Mesothelial cell of epicardium (in vitro differentiated cells): ENCODE measurements at regions not wholly inside any gene's neighbourhood (a gene's known extent, or its start where the extent isn't known, plus 50 kb on each side); places are given as distances from the start of the nearest gene placed in this dataset.

Source experiments
- DNase-seq, 2 experiments: peaks; one replicate each; pipeline ENCODE4 v3.0.0; 2021; ENCODE audit warnings: low spot score in 2 of 2; ENCODE audit not compliant: unreplicated experiment in 2 of 2
- H3K27ac Mint-ChIP-seq: 2 replicates; pipeline ENCODE4 v1.8.0; 2021; ENCODE audit warnings: mixed read lengths
- H3K27me3 Mint-ChIP-seq: 2 replicates; pipeline ENCODE4 v1.8.0; 2021; ENCODE audit warnings: low read depth, mixed read lengths
- H3K36me3 Mint-ChIP-seq: 2 replicates; pipeline ENCODE4 v1.8.0; 2021; ENCODE audit warnings: mixed read lengths
- H3K4me1 Mint-ChIP-seq: 2 replicates; pipeline ENCODE4 v1.8.0; 2021; ENCODE audit warnings: mixed read lengths
- H3K4me3 Mint-ChIP-seq: 2 replicates; pipeline ENCODE4 v1.8.0; 2021; ENCODE audit warnings: mild to moderate bottlenecking, moderate library complexity, mixed read lengths
- H3K9me3 Mint-ChIP-seq: 2 replicates; pipeline ENCODE4 v1.8.0; 2021; ENCODE audit warnings: mixed read lengths
- TF ChIP-seq, protein P1 (sequence below): fragments of 200-600 bp; sonication (generic); IDR thresholded peaks from one replicate; pipeline ENCODE4 v1.5.0; 2021; ENCODE audit warnings: antibody characterized with exemption; ENCODE audit not compliant: unreplicated experiment

DNA sequence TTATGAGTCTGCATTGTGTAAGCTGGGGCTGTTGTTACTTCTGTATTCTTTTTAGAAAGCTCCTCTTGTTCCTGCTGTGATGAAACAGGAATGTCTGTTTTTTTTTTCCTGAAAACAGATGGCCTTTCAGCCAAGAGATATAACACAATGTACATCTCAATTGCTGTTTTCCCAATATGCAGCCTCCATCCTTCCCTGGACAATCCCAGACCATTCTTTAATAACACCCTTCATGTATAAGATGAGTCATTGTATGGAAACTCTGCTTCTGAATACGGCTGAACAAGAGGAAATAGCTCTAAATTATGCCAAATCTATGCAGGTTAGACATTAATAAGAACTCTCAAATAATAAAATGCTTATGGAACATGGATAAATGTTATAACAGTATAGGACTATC, 60.2 kb upstream of the LRRC4C start:
- Mint-ChIP-seq H3K9me3 (no peaks in the 10 kb centered on the region), H3K4me1 (peaks cover 28% of the 10 kb centered on the region), H3K36me3 (no peaks in the 10 kb centered on the region), H3K4me3 (no peak overlapping the region), H3K27me3 (no peaks in the 10 kb centered on the region), H3K27ac (no peak overlapping the region)
- TF ChIP-seq, protein P1, sequence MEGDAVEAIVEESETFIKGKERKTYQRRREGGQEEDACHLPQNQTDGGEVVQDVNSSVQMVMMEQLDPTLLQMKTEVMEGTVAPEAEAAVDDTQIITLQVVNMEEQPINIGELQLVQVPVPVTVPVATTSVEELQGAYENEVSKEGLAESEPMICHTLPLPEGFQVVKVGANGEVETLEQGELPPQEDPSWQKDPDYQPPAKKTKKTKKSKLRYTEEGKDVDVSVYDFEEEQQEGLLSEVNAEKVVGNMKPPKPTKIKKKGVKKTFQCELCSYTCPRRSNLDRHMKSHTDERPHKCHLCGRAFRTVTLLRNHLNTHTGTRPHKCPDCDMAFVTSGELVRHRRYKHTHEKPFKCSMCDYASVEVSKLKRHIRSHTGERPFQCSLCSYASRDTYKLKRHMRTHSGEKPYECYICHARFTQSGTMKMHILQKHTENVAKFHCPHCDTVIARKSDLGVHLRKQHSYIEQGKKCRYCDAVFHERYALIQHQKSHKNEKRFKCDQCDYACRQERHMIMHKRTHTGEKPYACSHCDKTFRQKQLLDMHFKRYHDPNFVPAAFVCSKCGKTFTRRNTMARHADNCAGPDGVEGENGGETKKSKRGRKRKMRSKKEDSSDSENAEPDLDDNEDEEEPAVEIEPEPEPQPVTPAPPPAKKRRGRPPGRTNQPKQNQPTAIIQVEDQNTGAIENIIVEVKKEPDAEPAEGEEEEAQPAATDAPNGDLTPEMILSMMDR, result no peak
- DNase-seq, result no peak

DNA sequence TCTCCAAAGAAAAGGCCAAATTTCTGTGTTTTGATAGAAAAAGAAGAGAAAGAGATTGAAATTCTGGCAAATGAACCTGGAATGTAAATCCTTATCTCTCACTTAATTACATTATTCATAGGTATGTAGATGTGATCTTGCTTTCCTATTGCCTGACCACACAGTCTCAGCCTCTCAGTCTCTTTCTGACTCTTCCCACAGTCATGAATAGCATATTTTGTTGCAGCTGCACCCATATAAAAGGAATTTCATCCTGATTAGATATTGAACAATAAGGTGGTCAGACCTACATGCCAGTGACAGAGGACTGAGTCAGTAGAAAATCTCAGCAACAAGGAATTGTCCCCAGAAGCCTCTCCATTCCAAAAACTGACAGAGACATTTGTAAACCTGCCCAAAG, 62.9 kb upstream of the LRRC4C start:
- Mint-ChIP-seq H3K27ac (peak overlapping the region; percentile 93), H3K9me3 (no peaks in the 10 kb centered on the region), H3K27me3 (no peaks in the 10 kb centered on the region), H3K4me3 (no peak overlapping the region), H3K4me1 (peaks cover 28% of the 10 kb centered on the region), H3K36me3 (no peaks in the 10 kb centered on the region)
- no peak for DNase-seq
- TF ChIP-seq, protein P1, result no peak

DNA sequence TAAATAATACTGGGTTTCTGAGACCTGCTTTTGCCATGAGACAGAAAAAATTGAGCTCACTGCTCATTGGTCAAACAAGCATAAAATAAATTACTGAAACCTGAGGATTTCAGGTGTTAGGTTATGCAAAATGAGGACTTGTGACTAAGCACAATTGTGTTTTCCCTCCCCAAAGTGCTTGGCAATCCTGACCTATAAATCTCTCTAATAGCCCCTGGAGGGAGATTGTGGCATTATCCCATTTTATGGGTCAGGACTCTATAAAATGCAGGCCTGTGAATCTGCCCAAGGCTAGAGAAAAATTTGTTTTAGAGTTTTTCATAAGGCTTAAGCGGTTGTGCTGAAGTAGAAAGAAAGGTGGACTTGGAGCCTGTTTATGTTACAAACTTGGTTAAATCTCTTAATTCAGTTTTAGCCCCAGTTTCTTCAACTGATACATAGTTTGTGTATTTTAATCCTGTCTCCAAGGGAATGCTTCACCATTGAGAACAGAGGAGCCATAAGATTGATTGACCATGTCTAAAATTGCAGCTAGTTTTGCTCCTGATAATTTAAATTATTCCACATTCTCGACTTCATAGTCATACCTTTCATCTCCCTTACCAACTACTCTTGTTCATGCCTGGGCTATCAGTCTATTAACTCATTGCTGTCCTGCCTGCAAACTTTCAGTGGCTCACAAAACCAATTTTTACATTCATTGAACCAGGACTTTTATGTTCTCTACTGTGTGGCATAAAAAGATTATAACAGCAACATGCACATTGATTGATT, 63.6 kb upstream of the LRRC4C start:
- no peaks in the 10 kb centered on the region for H3K36me3 Mint-ChIP-seq
- no peak for DNase-seq
- no peak overlapping the region for H3K4me3 Mint-ChIP-seq
- H3K27me3 Mint-ChIP-seq, result no peaks in the 10 kb centered on the region
- H3K4me1 Mint-ChIP-seq, result peaks cover 28% of the 10 kb centered on the region
- peak overlapping the region; percentile 91 for H3K27ac Mint-ChIP-seq
- H3K9me3 Mint-ChIP-seq, result no peaks in the 10 kb centered on the region
- TF ChIP-seq, protein P1, result no peak

DNA sequence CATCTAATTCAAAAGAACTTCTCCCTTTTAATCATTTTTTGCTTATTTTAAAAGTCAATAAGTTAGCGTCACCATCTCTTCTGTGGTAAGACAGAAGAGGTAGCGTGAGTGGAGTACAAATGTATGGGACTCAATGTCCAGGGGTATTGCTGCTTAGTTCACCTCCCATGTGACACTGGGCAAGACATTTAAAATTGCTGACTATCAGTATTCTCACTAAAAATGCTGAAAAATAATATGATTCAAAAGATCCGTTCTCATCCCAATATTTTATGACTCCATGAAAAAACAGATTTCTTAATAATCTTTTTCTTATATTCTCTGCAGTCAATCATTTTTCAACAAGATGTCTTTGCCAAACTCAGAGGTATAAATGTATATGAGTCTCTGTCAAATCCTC, 68.1 kb upstream of the LRRC4C start:
- Mint-ChIP-seq H3K9me3 (peaks cover 9% of the 10 kb centered on the region), H3K36me3 (no peaks in the 10 kb centered on the region), H3K27ac (no peak overlapping the region), H3K4me1 (peaks cover 15% of the 10 kb centered on the region), H3K4me3 (no peak overlapping the region), H3K27me3 (no peaks in the 10 kb centered on the region)
- no peak for DNase-seq
- TF ChIP-seq, protein P1, result no peak

DNA sequence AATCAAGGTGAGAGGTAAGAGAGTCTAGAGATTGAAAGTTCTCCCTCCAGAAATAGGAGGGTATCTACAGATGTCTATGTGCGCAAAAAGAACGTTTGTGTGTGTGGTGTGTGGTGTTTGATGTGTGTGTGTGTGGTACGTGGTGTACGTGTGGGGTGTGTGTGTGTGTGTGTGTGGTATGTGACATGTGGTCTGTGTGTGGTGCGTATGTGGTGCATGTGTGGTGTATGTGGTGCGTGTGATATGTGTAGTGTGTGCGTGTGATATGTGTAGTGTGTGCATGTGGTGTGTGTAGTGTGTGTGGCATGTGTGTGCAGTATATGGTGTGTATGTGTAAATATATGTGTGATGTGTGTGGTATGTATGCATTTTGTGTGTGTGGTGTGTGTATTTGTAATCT, 73.0 kb upstream of the LRRC4C start:
- Mint-ChIP-seq H3K9me3 (peaks cover 9% of the 10 kb centered on the region), H3K36me3 (no peaks in the 10 kb centered on the region), H3K27me3 (no peaks in the 10 kb centered on the region), H3K4me3 (no peak overlapping the region), H3K27ac (no peak overlapping the region), H3K4me1 (no peaks in the 10 kb centered on the region)
- TF ChIP-seq, protein P1, result no peak
- no peak for DNase-seq
